Astrocyte of the cerebellum (primary cell): ENCODE measurements at regions not wholly inside any gene's neighbourhood (a gene's known extent, or its start where the extent isn't known, plus 50 kb on each side); places are given as distances from the start of the nearest gene placed in this dataset.

ENCODE experiments used
- DNase-seq: peaks from one replicate; pipeline ENCODE4 v3.0.0-alpha.2; 2011; ENCODE audit warnings: low read depth
- H3K4me3 ChIP-seq: 2 replicates; pipeline ENCODE4 v1.5.1; 2011; ENCODE audit warnings: mild to moderate bottlenecking, low read depth, low read length, moderate library complexity
- in situ Hi-C: cut with HindIII; loops from 2 replicates; pipeline ENCODE4 v1.10.0; 2017; ENCODE audit warnings: low sequenced_read_pairs
- TF ChIP-seq, protein P1 (sequence below): IDR thresholded peaks from 2 replicates; pipeline ENCODE4 v1.5.1; 2012; ENCODE audit warnings: low read length, low read depth, moderate library complexity, mild to moderate bottlenecking; ENCODE audit errors: missing control alignments

DNA sequence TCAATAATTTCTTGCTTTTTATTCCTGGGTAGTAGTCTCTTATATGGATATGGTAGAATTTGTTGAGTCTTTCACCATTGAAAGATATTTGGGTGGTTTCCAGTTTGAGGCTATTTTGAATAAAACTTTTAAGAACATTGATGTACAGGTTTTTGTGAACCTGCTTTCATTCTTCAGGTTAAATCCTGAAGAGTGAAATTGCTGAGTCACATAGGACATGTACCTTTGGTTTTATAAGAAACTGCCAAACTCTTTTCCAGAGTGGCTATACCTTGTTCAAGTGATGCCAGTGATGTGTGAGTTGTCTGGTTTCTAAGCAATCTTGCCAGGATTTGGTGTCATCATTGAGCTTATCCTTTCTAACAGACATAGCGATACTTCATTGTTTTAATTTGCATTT is 184.6 kb upstream of the PZP start:
- in situ Hi-C loops = no loop called here

DNA sequence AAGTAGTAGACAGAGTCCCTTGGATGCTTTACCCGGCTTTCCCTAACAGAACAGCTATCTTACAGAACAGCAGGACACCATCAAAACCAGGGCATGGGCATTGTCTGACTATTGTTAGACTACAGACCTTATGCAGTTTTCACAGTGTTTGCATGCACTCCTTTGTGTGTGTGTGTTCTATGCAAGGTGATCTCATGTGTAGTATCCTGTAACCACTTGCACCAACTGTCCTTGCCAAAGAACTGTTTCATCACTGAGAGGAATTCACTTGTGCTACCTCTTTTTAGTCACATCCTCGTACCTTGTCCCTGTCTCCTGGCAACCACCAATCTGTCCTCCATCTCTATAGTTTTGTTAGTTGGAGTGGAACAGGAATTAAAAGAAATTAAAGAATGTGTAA is 183.6 kb upstream of the PZP start:
- in situ Hi-C loops = no loop called here
- no peak overlapping the region for H3K4me3 ChIP-seq
- TF ChIP-seq, protein P1, sequence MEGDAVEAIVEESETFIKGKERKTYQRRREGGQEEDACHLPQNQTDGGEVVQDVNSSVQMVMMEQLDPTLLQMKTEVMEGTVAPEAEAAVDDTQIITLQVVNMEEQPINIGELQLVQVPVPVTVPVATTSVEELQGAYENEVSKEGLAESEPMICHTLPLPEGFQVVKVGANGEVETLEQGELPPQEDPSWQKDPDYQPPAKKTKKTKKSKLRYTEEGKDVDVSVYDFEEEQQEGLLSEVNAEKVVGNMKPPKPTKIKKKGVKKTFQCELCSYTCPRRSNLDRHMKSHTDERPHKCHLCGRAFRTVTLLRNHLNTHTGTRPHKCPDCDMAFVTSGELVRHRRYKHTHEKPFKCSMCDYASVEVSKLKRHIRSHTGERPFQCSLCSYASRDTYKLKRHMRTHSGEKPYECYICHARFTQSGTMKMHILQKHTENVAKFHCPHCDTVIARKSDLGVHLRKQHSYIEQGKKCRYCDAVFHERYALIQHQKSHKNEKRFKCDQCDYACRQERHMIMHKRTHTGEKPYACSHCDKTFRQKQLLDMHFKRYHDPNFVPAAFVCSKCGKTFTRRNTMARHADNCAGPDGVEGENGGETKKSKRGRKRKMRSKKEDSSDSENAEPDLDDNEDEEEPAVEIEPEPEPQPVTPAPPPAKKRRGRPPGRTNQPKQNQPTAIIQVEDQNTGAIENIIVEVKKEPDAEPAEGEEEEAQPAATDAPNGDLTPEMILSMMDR = no peak
- no peak for DNase-seq

More for the DNA sequence above, 184.6 kb upstream of the PZP start:
- DNase-seq = no peak
- H3K4me3 ChIP-seq = no peak overlapping the region
- TF ChIP-seq, protein P1 = no peak

DNA sequence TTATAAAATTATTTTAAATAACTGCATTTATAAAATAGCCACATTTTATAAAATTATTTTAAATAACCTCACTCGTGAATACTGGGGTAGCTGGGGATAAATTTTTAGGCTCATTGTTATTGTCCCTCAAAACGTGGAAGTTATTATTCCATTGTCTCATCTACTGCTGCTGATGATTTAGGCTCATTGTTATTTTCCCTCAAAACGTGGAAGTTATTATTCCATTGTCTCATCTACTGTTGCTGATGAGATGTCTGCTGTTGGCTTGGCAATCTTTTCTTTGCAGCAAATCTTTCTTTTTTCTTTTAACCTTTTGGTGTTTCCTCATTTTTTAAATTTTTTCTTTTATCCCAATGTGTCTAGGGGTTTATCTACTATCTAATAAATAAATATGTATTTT is 182.6 kb upstream of the PZP start:
- in situ Hi-C loops = no loop called here
- TF ChIP-seq, protein P1 = no peak
- no peak for DNase-seq
- H3K4me3 ChIP-seq = no peak overlapping the region

DNA sequence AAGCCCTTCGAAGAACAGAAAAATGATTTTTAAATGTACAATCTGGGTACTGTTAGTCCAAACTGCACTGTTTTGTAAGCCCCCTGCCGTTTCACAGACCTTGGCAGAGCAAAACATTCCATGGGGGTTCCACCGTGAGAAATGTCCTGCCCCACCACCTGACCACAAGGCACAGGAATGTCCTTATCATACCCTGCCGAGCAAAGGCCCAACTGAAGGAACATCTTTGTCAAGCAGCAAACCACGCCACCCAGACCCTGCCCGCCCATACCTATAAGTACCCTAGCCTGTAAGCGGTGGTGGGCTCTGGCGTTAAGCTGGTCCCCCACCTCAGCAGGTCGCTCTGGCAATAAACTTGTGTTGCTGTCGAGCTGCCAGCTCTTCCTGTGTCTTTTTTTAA is 181.6 kb upstream of the PZP start:
- H3K4me3 ChIP-seq = no peak overlapping the region
- peak; percentile 11 for DNase-seq
- in situ Hi-C loops = no loop called here
- TF ChIP-seq, protein P1 = no peak

DNA sequence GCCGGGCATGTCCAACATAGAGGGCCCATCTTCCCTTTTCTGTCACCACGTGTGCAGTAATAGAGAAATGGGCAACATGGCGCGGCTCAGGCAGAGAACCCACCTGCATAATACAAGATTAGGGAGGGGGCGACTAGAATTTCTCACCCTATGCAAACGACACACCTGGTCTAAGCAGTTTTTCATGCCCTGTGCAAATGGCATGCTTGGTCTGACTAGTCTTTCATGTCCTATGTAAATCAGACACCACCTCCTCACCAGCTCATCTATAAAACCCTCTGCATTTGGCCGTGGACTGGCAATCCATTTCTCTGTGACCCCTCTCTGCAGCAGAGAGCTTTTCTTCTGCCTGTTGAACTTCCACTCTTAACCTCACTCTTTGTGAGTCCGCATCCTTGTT is 180.2 kb upstream of the PZP start:
- DNase-seq = no peak
- H3K4me3 ChIP-seq = no peak overlapping the region
- TF ChIP-seq, protein P1 = no peak
- in situ Hi-C loops = no loop called here

DNA sequence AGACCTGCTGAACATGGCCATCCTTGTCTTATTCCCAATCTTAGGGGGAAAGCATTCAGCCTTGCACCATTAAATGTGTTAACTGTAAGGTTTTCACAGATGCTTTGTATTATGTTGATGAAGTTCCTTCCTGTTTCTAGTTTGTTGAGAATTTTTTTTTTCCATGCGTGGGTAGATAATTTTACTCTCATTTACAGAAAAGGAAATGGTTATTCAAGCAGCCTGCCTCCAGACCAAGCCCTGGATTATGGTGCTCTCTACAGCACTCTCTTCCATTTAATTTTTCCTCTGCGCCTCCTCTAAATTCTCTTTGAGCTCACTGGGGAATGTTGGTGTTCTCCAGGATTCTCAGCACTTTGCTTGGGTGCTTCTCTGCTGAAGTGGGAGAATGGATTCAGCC is 179.3 kb upstream of the PZP start:
- no peak for DNase-seq
- TF ChIP-seq, protein P1 = no peak
- in situ Hi-C loops = no loop called here
- H3K4me3 ChIP-seq = no peak overlapping the region

DNA sequence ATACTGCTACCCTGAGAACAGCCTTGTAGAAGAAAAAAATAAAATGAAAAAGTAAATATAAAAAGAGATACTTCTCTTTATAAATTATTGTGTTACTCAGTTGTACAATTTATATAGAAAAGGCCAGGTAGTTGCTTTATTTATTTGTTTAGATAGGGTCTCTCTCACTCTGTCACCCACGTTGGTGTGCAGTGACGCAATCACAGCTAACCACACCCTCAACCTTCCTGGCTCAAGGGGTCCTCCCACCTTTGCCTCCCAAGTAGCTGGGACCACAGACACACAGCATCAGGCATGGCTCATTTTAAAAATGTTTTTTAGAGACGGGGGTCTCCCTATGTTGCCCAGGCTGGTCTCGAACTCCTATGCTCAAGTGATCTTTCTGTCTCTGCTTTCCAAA is 175.4 kb upstream of the PZP start:
- H3K4me3 ChIP-seq = no peak overlapping the region
- in situ Hi-C loops = no loop called here
- no peak for DNase-seq
- TF ChIP-seq, protein P1 = no peak
